Testis (tissue), 2 donors: ENCODE measurements at regions not wholly inside any gene's neighbourhood (a gene's known extent, or its start where the extent isn't known, plus 50 kb on each side); places are given as distances from the start of the nearest gene placed in this dataset.

ENCODE experiments used
- DNase-seq: peaks from one replicate; pipeline ENCODE4 v3.0.0-alpha.2; 2019
- H3K27ac ChIP-seq, 2 donors: fragments of 200-600 bp; sonication (generic); one replicate each; pipeline ENCODE4 v1.5.1; 2019
- H3K27me3 ChIP-seq: fragments of 200-600 bp; sonication (generic); one replicate; pipeline ENCODE4 v1.5.1; 2019
- H3K36me3 ChIP-seq: fragments of 200-600 bp; sonication (generic); one replicate; pipeline ENCODE4 v1.5.1; 2017; ENCODE audit warnings: low read depth; ENCODE audit errors: missing control alignments
- H3K4me1 ChIP-seq: fragments of 200-600 bp; sonication (generic); one replicate; pipeline ENCODE4 v1.5.1; 2019
- H3K4me3 ChIP-seq, 2 donors: fragments of 200-600 bp; sonication (generic); one replicate each; pipeline ENCODE4 v1.5.1; 2017 to 2019
- H3K9me3 ChIP-seq: fragments of 200-600 bp; sonication (generic); one replicate; pipeline ENCODE4 v1.5.1; 2017
- CTCF ChIP-seq, 3 experiments: fragments of 450-650 bp in 2 of 3; fragments of 200-600 bp in 1 of 3; sonication (generic) in 1 of 3; IDR thresholded peaks; one replicate each; pipeline ENCODE4 v1.5.1; 2016 to 2019; ENCODE audit warnings: antibody characterized with exemption in 3 of 3, mild to moderate bottlenecking in 2 of 3, moderate library complexity in 1 of 3
- POLR2A ChIP-seq: fragments of 450-650 bp; IDR thresholded peaks from one replicate; pipeline ENCODE4 v1.6.1; 2017; ENCODE audit warnings: antibody characterized with exemption, mild to moderate bottlenecking, moderate library complexity
- WGBS, 2 donors: methylation state at CpG; one replicate each; pipeline ENCODE4 v1.1.5; 2018; 5-methylcytosine and 5-hydroxymethylcytosine counted together
- intact Hi-C: fragments of 100-400 bp; cut with DNase I; formaldehyde crosslinking; loops from one replicate; pipeline ENCODE4 v1.15.1; 2023; ENCODE audit warnings: low total_unique reads

- no peak for DNase-seq
- H3K27ac ChIP-seq, result no peak overlapping the region
- no peaks in the 10 kb centered on the region for H3K27me3 ChIP-seq
- WGBS, 2 donors, result 34 to 35% methylated on average over 9 of the region's 9 CpGs
- no peaks in the 10 kb centered on the region for H3K36me3 ChIP-seq
- no peaks in the 10 kb centered on the region for H3K4me1 ChIP-seq
- intact Hi-C loops, result no loop called here
- H3K4me3 ChIP-seq, result no peak overlapping the region
- no peak for TF ChIP-seq POLR2A
- no peak for TF ChIP-seq CTCF (IDR thresholded peaks at IDR 0.05)
- H3K9me3 ChIP-seq, result no peaks in the 10 kb centered on the region
These were observed 260.4 kb downstream of the GALC start for GRCh38 chr14:87732562-87732961.

GRCh38 chr14:87725318-87725717 lies 267.7 kb downstream of the GALC start:
- no peak overlapping the region for H3K27ac ChIP-seq
- WGBS, 2 donors, result 50 to 53% methylated on average over 4 of the region's 4 CpGs
- no peak for TF ChIP-seq CTCF (IDR thresholded peaks at IDR 0.05)
- TF ChIP-seq POLR2A, result no peak
- intact Hi-C loops, result no loop called here
- no peaks in the 10 kb centered on the region for H3K9me3 ChIP-seq
- no peaks in the 10 kb centered on the region for H3K36me3 ChIP-seq
- H3K4me3 ChIP-seq, result no peak overlapping the region
- H3K4me1 ChIP-seq, result no peaks in the 10 kb centered on the region
- no peaks in the 10 kb centered on the region for H3K27me3 ChIP-seq
- DNase-seq, result no peak

DNA sequence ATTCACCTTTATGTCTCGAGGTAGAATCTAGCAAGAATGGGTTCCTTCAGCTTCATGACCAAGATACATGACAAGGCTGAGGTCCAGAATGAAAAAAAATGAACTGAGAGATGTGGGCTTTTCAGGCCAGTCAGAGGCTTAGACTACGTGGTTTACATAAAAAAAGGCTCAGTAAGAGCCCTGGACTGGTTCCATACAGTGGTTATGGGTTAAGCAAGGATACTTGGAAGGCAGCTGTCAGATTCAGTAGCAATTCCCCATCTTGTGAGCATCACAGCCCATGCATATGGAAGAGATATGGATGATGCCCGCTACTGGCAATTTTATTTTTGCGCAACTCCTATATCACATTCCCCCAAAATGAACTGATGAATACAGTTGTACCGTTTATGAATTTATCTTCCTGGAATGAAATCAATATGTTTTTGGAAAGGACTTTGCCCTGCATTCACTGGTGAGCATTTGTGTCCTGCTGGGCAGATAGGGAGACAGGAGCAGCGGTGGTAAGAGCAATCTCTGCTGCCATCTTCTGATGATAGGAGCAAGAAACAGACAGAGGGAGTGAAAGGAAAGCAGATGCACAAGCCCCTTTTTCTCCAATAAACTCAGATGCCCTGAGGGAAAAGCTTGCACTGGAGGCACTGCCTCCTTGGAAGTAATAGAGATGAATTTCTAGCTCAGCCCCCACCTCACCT lies 280.4 kb downstream of the GALC start:
- no peak for DNase-seq
- Histone ChIP-seq H3K9me3 (no peaks in the 10 kb centered on the region), H3K4me3 (no peak overlapping the region), H3K27me3 (no peaks in the 10 kb centered on the region), H3K4me1 (no peaks in the 10 kb centered on the region), H3K36me3 (no peaks in the 10 kb centered on the region), H3K27ac (no peak overlapping the region)
- TF ChIP-seq CTCF (IDR thresholded peaks at IDR 0.05), result no peak
- TF ChIP-seq POLR2A, result no peak
- WGBS, 2 donors, result 70 to 72% methylated on average over 6 of the region's 6 CpGs
- intact Hi-C loops, result no loop called here

DNA sequence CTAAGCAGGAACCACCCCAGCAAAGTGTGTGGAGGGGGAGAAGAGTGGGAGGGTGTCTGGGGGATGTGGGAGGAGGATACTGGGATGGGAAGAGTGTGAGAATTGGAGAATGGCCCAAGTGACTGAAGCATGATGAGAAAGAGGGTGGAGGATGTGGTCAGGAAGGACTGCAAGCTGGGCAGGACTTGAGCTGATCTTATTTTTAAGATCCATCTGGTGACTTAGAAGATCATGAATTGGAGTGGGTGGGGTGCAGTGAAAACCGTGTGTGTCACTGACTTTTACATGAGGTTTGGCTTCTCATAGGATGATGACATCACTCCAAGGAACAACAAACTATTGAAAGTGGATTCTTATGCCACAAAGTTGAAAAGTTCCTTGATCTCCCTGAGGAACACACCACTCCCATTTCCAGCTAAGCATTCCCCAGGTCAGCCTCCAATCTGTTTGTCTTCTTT lies 287.5 kb downstream of the GALC start:
- Histone ChIP-seq H3K27ac (no peak overlapping the region), H3K4me1 (no peaks in the 10 kb centered on the region), H3K4me3 (no peak overlapping the region), H3K27me3 (no peaks in the 10 kb centered on the region), H3K36me3 (no peaks in the 10 kb centered on the region), H3K9me3 (no peaks in the 10 kb centered on the region)
- 41 to 42% methylated on average over 1 of the region's 1 CpG for WGBS, 2 donors
- intact Hi-C loops, result no loop called here
- DNase-seq, result no peak
- TF ChIP-seq CTCF (IDR thresholded peaks at IDR 0.05) (no peak), POLR2A (no peak)

- WGBS, 2 donors, result 59 to 69% methylated on average over 3 of the region's 3 CpGs
- Histone ChIP-seq H3K27me3 (no peaks in the 10 kb centered on the region), H3K4me1 (no peaks in the 10 kb centered on the region), H3K36me3 (no peaks in the 10 kb centered on the region), H3K4me3 (no peak overlapping the region), H3K9me3 (no peaks in the 10 kb centered on the region), H3K27ac (no peak overlapping the region)
- no peak for DNase-seq
- intact Hi-C loops, result no loop called here
- TF ChIP-seq POLR2A (no peak), CTCF (IDR thresholded peaks at IDR 0.05) (no peak)
These were observed 294.5 kb downstream of the GALC start for GRCh38 chr14:87698481-87698880.
